OCI-LY3 (cell line): ENCODE measurements at regions not wholly inside any gene's neighbourhood (a gene's known extent, or its start where the extent isn't known, plus 50 kb on each side); places are given as distances from the start of the nearest gene placed in this dataset.
"Not testable (repeated sequence)": the region's sequence is repeated elsewhere in the genome, so short reads cannot be mapped to it uniquely, and the experiment has no call there.

ENCODE experiments used
- H2AFZ ChIP-seq: fragments of 200-600, 300-600 bp; shearing (Covaris generic); 2 replicates; pipeline ENCODE4 v1.6.0; 2014; ENCODE audit warnings: antibody characterized with exemption, low read depth, low read length
- H3K27ac ChIP-seq: fragments of 200-600, 300-600 bp; sonication (generic); 2 replicates; pipeline ENCODE4 v1.5.1; 2014; ENCODE audit warnings: mild to moderate bottlenecking, low read length, moderate library complexity, mixed read lengths
- H3K27me3 ChIP-seq: fragments of 200-600, 300-600 bp; sonication (generic); 2 replicates; pipeline ENCODE4 v1.6.1; 2014; ENCODE audit warnings: low read depth, low read length, mixed read lengths
- H3K36me3 ChIP-seq: fragments of 200-600, 300-600 bp; sonication (generic); replicated peaks from 2 replicates; pipeline ENCODE3; 2014; ENCODE audit warnings: low read depth, low read length, mixed read lengths
- H3K4me1 ChIP-seq: fragments of 300-600, 200-600 bp; sonication (generic); 2 replicates; pipeline ENCODE4 v1.6.1; 2014; ENCODE audit warnings: low read length, mixed read lengths
- H3K4me2 ChIP-seq: fragments of 200-600, 300-600 bp; sonication (generic); 2 replicates; pipeline ENCODE4 v1.6.1; 2014; ENCODE audit warnings: low read length, mixed read lengths
- H3K4me3 ChIP-seq: fragments of 300-600, 200-600 bp; sonication (generic); 2 replicates; pipeline ENCODE4 v1.5.1; 2014; ENCODE audit warnings: antibody characterized with exemption, mild to moderate bottlenecking, low read length, moderate library complexity
- H3K79me2 ChIP-seq: fragments of 300-600, 200-600 bp; shearing (Covaris generic); 2 replicates; pipeline ENCODE4 v1.6.1; 2014; ENCODE audit warnings: mild to moderate bottlenecking, low read length, mixed read lengths
- H3K9ac ChIP-seq: fragments of 300-600, 200-600 bp; shearing (Covaris generic); 2 replicates; pipeline ENCODE4 v1.6.0; 2014; ENCODE audit warnings: mild to moderate bottlenecking, low read length, moderate library complexity
- H3K9me3 ChIP-seq: fragments of 200-600, 300-600 bp; shearing (Covaris generic); 2 replicates; pipeline ENCODE4 v1.6.1; 2014; ENCODE audit warnings: low read length, mixed read lengths; ENCODE audit not compliant: insufficient read depth
- H4K20me1 ChIP-seq: fragments of 200-600, 300-600 bp; sonication (generic); 2 replicates; pipeline ENCODE4 v1.6.1; 2016; ENCODE audit warnings: low read length, mixed read lengths; ENCODE audit not compliant: insufficient read depth
- CTCF ChIP-seq: fragments of 200-600, 300-600 bp; sonication (generic); IDR thresholded peaks from 2 replicates; pipeline ENCODE4 v1.5.1; 2014; ENCODE audit warnings: antibody characterized with exemption, low read length, low read depth
- EZH2phosphoT487 ChIP-seq: fragments of 200-600 bp; shearing (Covaris generic); IDR thresholded peaks from 2 replicates; pipeline ENCODE4 v1.6.1; 2018; ENCODE audit warnings: antibody characterized with exemption, mixed run types, low read depth

GRCh38 chr6:25202504-25202903, 76.7 kb upstream of the CARMIL1 start:
- TF ChIP-seq CTCF (no peak), EZH2phosphoT487 (no peak)
- Histone ChIP-seq H3K4me2 (no peak overlapping the region), H3K27ac (no peak overlapping the region), H3K36me3 (no peaks in the 10 kb centered on the region), H3K4me1 (no peaks in the 10 kb centered on the region), H2AFZ (no peak overlapping the region), H3K9me3 (no peaks in the 10 kb centered on the region), H4K20me1 (no peaks in the 10 kb centered on the region), H3K79me2 (no peaks in the 10 kb centered on the region), H3K9ac (no peak overlapping the region), H3K4me3 (no peak overlapping the region), H3K27me3 (peaks cover 19% of the 10 kb centered on the region; the same call in 1 of the 2 replicates)

DNA sequence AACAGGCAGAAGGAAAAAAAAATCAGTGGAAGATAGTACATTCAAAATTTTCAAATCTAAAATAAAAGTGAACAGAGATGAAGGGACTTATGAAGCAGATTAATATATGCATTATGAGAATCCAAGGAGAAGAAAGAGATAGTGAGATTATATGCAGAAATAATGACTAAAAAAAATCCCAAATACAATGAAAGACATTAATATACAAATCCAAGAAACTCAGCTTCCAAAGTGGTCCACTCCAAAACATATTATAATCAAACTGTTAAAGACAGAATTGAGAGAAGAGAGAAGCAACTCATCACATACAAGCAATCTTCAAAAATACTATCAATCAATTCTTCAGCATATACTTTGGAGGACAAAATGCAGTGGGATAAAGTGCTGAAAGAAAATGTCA, 73.5 kb upstream of the CARMIL1 start:
- Histone ChIP-seq H3K79me2 (no peaks in the 10 kb centered on the region), H2AFZ (no peak overlapping the region), H3K9me3 (no peaks in the 10 kb centered on the region), H3K4me1 (no peaks in the 10 kb centered on the region), H3K9ac (no peak overlapping the region), H3K27me3 (peaks cover 19% of the 10 kb centered on the region; the same call in 1 of the 2 replicates), H3K36me3 (no peaks in the 10 kb centered on the region), H4K20me1 (no peaks in the 10 kb centered on the region), H3K27ac (no peak overlapping the region), H3K4me3 (no peak overlapping the region), H3K4me2 (no peak overlapping the region)
- no peak for TF ChIP-seq EZH2phosphoT487
- no peak for TF ChIP-seq CTCF

DNA sequence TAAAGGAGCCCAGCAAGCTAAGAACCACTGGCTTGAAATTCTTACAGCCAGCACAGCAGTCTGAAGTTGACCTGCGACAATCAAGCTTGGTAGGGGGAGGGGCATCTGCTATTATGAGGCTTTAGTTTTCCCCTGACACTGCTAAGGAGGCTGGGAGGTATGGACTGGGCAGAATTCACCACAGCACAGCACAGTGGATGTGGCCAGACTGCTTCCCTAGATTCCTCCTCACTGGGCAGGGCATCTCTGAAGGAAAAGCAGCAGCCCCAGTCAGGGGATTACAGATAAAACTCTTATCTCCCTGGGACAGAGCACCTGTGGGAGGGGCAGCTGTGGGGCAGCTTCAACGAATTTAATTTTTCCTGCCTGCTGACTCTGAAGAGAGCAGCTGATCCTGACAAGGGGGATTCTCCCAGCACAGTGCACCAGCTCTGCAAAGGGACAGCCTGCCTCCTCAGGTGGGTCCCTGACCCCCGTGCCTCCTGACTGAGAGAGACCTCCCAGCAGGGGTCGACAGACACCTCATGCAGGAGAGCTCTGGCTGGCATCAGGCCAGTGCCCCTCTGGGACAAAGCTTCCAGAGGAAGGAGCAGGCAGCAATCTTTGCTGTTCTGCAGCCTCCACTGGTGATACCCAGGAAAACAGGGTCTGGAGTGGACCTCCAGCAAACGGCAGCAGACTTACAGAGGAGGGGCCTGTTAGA, 71.6 kb upstream of the CARMIL1 start:
- H4K20me1 ChIP-seq, H2AFZ ChIP-seq: not testable (repeated sequence)

GRCh38 chr6:25215881-25216280, 63.3 kb upstream of the CARMIL1 start:
- TF ChIP-seq CTCF (no peak), EZH2phosphoT487 (no peak)

More for the DNA sequence above, 71.6 kb upstream of the CARMIL1 start:
- not testable (repeated sequence) for H3K9ac ChIP-seq, H3K9me3 ChIP-seq, H3K4me3 ChIP-seq, H3K4me1 ChIP-seq, H3K27ac ChIP-seq, H3K79me2 ChIP-seq, H3K4me2 ChIP-seq, H3K36me3 ChIP-seq
- H3K27me3 ChIP-seq, result peaks cover 17% of the 10 kb centered on the region; the same call in 1 of the 2 replicates

More at GRCh38 chr6:25215881-25216280, 63.3 kb upstream of the CARMIL1 start:
- H4K20me1 ChIP-seq, result no peaks in the 10 kb centered on the region
- no peak overlapping the region for H3K9ac ChIP-seq
- H3K79me2 ChIP-seq, result no peaks in the 10 kb centered on the region
- H3K9me3 ChIP-seq, result no peaks in the 10 kb centered on the region
- no peak overlapping the region for H3K4me2 ChIP-seq
- no peak overlapping the region for H3K4me3 ChIP-seq
- no peak overlapping the region for H2AFZ ChIP-seq
- no peaks in the 10 kb centered on the region for H3K36me3 ChIP-seq
- H3K4me1 ChIP-seq, result no peaks in the 10 kb centered on the region
- H3K27ac ChIP-seq, result no peak overlapping the region
- no peaks in the 10 kb centered on the region for H3K27me3 ChIP-seq
